ENCODE measurements at regions not wholly inside any gene's neighbourhood (a gene's known extent, or its start where the extent isn't known, plus 50 kb on each side); places are given as distances from the start of the nearest gene placed in this dataset.

GRCh38 chr14:61191733-61192132 is 89.4 kb downstream of the TMEM30B start:
- POLR2A ChIA-PET (ENCODE audit: unreplicated experiment) = no interaction called here
- BruUV-seq (replicated peaks) = no TSS peak
- no peak for DNase-seq
- H3K4me2 ChIP-seq (ENCODE audit: low read length) = no peak overlapping the region
- H3K9me2 ChIP-seq (replicated peaks; ENCODE audit: low read length) = no peaks in the 10 kb centered on the region
- CTCF ChIA-PET = no interaction called here
- H3K9me3 ChIP-seq (ENCODE audit: low read length) = no peaks in the 10 kb centered on the region
- no peaks in the 10 kb centered on the region for H3K27me3 ChIP-seq (ENCODE audit: low read length)
- TF ChIP-seq EZH2phosphoT487 (IDR thresholded peaks at IDR 0.05; ENCODE audit: borderline replicate concordance, low read length) (no peak), EZH2 (IDR thresholded peaks at IDR 0.05; ENCODE audit: low read length, unreplicated experiment) (no peak), CTCF (conservative IDR thresholded peaks at IDR 0.05; ENCODE audit: low read depth, low read length) (no peak)
- H3K4me1 ChIP-seq (ENCODE audit: insufficient read depth, low read length) = 0 out of 2 replicates have a peak, but pooled peaks cover 7% of the 10 kb centered on the region
- H3K9ac ChIP-seq (ENCODE audit: low read length) = no peak overlapping the region
- H3K79me2 ChIP-seq (ENCODE audit: low read length) = no peaks in the 10 kb centered on the region
- H2AFZ ChIP-seq (ENCODE audit: low read length) = no peak overlapping the region
- H3K36me3 ChIP-seq (ENCODE audit: low read depth, low read length) = no peaks in the 10 kb centered on the region
- no peaks in the 10 kb centered on the region for H3F3A ChIP-seq (ENCODE audit: low read length, unreplicated experiment)
- H3K4me3 ChIP-seq (ENCODE audit: low read length) = no peak overlapping the region
- intact Hi-C loops (cut with micrococcal nuclease) = no loop called here
- no peak for ATAC-seq
- no peak overlapping the region for H3K27ac ChIP-seq (ENCODE audit: low read length)
- no peaks in the 10 kb centered on the region for H4K20me1 ChIP-seq (ENCODE audit: low read length)

- DNase-seq (no peak), ATAC-seq (no peak)
- Histone ChIP-seq H3K36me3 (ENCODE audit: low read depth, low read length) (no peaks in the 10 kb centered on the region), H2AFZ (ENCODE audit: low read length) (no peak overlapping the region), H3K27ac (ENCODE audit: low read length) (no peak overlapping the region), H3F3A (ENCODE audit: low read length, unreplicated experiment) (no peaks in the 10 kb centered on the region), H3K9ac (ENCODE audit: low read length) (no peak overlapping the region), H3K27me3 (ENCODE audit: low read length) (no peaks in the 10 kb centered on the region), H3K4me1 (ENCODE audit: insufficient read depth, low read length) (0 out of 2 replicates have a peak, but pooled peaks cover 10% of the 10 kb centered on the region), H3K9me2 (replicated peaks; ENCODE audit: low read length) (no peaks in the 10 kb centered on the region), H4K20me1 (ENCODE audit: low read length) (no peaks in the 10 kb centered on the region), H3K9me3 (ENCODE audit: low read length) (no peaks in the 10 kb centered on the region), H3K4me3 (ENCODE audit: low read length) (no peak overlapping the region), H3K79me2 (ENCODE audit: low read length) (no peaks in the 10 kb centered on the region), H3K4me2 (ENCODE audit: low read length) (no peak overlapping the region)
- ChIA-PET CTCF (no interaction called here), POLR2A (ENCODE audit: unreplicated experiment) (interaction anchor here (0.6 kb wide), 1 partner anchor 204 kb away, joined by 4 read pairs; no protein-coding TSS in a partner anchor)
- no peak for TF ChIP-seq EZH2phosphoT487 (IDR thresholded peaks at IDR 0.05; ENCODE audit: borderline replicate concordance, low read length)
- TF ChIP-seq CTCF (conservative IDR thresholded peaks at IDR 0.05; ENCODE audit: low read depth, low read length) = no peak
- TF ChIP-seq EZH2 (IDR thresholded peaks at IDR 0.05; ENCODE audit: low read length, unreplicated experiment) = no peak
- intact Hi-C loops (cut with micrococcal nuclease) = no loop called here
- no TSS peak for BruUV-seq (replicated peaks)
Observed at GRCh38 chr14:61190341-61190740, 90.8 kb downstream of the TMEM30B start.

DNA sequence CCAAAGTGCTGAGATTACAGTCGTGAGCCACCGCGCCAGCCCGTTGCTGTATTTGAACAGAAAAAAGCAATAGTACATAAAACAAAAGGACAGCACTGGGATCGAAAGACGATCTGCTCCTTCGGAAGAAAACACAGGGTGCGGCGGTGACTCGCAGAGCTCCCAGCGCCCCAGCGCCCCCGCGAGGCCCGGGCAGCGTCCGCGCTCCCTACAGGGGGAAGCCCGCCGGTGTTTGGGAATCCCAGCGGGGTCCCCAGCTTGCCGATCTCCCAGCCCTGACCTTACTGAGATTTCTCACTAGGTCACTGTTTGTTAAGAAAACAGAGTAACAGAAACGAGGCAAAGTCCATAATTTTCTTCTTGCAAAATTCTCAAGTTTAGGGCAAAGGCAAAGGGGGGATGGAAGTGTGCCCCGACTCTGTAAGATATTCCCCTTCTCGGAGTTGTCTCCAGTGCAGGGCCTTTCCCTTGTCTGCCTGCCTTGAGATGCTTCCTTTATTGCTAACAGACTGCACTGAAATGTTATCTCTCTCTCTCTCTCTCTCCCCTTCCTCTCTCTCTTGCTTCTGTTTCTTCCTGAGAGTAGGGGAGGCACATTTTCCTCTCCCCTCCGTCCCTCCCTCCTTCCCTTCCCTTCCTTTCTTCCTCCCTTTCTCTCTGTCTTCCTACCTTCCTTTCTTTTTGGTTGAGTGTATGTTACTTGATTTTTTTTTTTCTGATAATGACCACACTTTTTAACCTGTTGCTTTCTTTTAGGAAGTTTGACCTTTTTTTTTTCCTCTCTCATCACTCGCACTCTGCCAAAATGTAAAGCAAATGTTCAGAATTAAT is 91.9 kb downstream of the TMEM30B start:
- DNase-seq (peak; percentile 84), ATAC-seq (peak; percentile 91)
- peak overlapping the region; percentile 64 for H3K9ac ChIP-seq (ENCODE audit: low read length)
- TF ChIP-seq EZH2 (IDR thresholded peaks at IDR 0.05; ENCODE audit: low read length, unreplicated experiment) (no peak), CTCF (conservative IDR thresholded peaks at IDR 0.05; ENCODE audit: low read depth, low read length) (peak; percentile 90), EZH2phosphoT487 (IDR thresholded peaks at IDR 0.05; ENCODE audit: borderline replicate concordance, low read length) (no peak)
- peaks cover 16% of the 10 kb centered on the region for H3K4me1 ChIP-seq (ENCODE audit: insufficient read depth, low read length)
- H3K9me2 ChIP-seq (replicated peaks; ENCODE audit: low read length) = no peaks in the 10 kb centered on the region
- BruUV-seq (replicated peaks) = TSS peak; percentile 30
- ChIA-PET POLR2A (ENCODE audit: unreplicated experiment) (no interaction called here), CTCF (interaction anchor here (0.6 to 1.0 kb wide), 2 partner anchors 163 to 628 kb away, joined by 3 read pairs; no protein-coding TSS in a partner anchor)
- intact Hi-C loops (cut with micrococcal nuclease) = loop anchor here (1.0 to 2.0 kb wide), 4 partner anchors 64 to 564 kb away; partner anchors contain the start of genes SLC38A6 and TRMT5
- peaks cover 2% of the 10 kb centered on the region for H3F3A ChIP-seq (ENCODE audit: low read length, unreplicated experiment)
- no peaks in the 10 kb centered on the region for H3K36me3 ChIP-seq (ENCODE audit: low read depth, low read length)
- H3K27me3 ChIP-seq (ENCODE audit: low read length) = no peaks in the 10 kb centered on the region
- peak overlapping the region; percentile 77 for H2AFZ ChIP-seq (ENCODE audit: low read length)
- H3K27ac ChIP-seq (ENCODE audit: low read length) = no peak overlapping the region
- no peaks in the 10 kb centered on the region for H4K20me1 ChIP-seq (ENCODE audit: low read length)
- no peaks in the 10 kb centered on the region for H3K9me3 ChIP-seq (ENCODE audit: low read length)
- H3K79me2 ChIP-seq (ENCODE audit: low read length) = no peaks in the 10 kb centered on the region
- peak overlapping the region; percentile 65 for H3K4me3 ChIP-seq (ENCODE audit: low read length)
- H3K4me2 ChIP-seq (ENCODE audit: low read length) = peak overlapping the region; percentile 73

Data from PC-3 (cell line).